Activated CD8-positive, alpha-beta memory T cell treated with anti-CD3 and anti-CD28 coated beads, Interleukin-2, amount 10 ng/mL, durations not matched to agents 7 days and 5 days (primary cell): ENCODE measurements at regions not wholly inside any gene's neighbourhood (a gene's known extent, or its start where the extent isn't known, plus 50 kb on each side); places are given as distances from the start of the nearest gene placed in this dataset.

Experiments used
- ATAC-seq: fragments of 150-1000 bp; cut with Tn5 transposase; one replicate; pipeline ENCODE4 v1.10.0; 2021; ENCODE audit warnings: moderate library complexity
- CTCF ChIA-PET: fragments of 350-600 bp; sonication (Branson Sonifier 250); formaldehyde crosslinking; loops from one replicate; lab custom pipeline; 2021; ENCODE audit warnings: antibody characterized with exemption; lab: Charles Lee
- DNase-seq: peaks from one replicate; pipeline ENCODE4 v3.0.0-alpha.2; 2020
- H3K27ac Mint-ChIP-seq: one replicate; pipeline ENCODE4 v1.8.0; 2021; ENCODE audit warnings: mild to moderate bottlenecking, mixed read lengths
- H3K27me3 Mint-ChIP-seq: one replicate; pipeline ENCODE4 v1.8.0; 2021; ENCODE audit warnings: mixed read lengths
- H3K36me3 Mint-ChIP-seq: one replicate; pipeline ENCODE4 v1.8.0; 2021; ENCODE audit warnings: mild to moderate bottlenecking, mixed read lengths
- H3K4me1 Mint-ChIP-seq: one replicate; pipeline ENCODE4 v1.8.0; 2021; ENCODE audit warnings: mixed read lengths
- H3K4me3 Mint-ChIP-seq: one replicate; pipeline ENCODE4 v1.8.0; 2021; ENCODE audit warnings: mild to moderate bottlenecking, moderate library complexity, mixed read lengths
- H3K9me3 Mint-ChIP-seq: one replicate; pipeline ENCODE4 v1.8.0; 2022; ENCODE audit warnings: low read depth, mixed read lengths

- ATAC-seq = no peak
- no peak for DNase-seq
- H3K9me3 Mint-ChIP-seq = no peaks in the 10 kb centered on the region
- CTCF ChIA-PET = interaction anchor here (1.2 to 2.6 kb wide), 3 partner anchors 211 to 220 kb away, joined by 5 to 20 read pairs (median 14); no protein-coding TSS in a partner anchor
- peaks cover 7% of the 10 kb centered on the region for H3K4me1 Mint-ChIP-seq
- H3K4me3 Mint-ChIP-seq = no peak overlapping the region
- H3K27me3 Mint-ChIP-seq = peaks cover 6% of the 10 kb centered on the region
- no peak overlapping the region for H3K27ac Mint-ChIP-seq
- no peaks in the 10 kb centered on the region for H3K36me3 Mint-ChIP-seq
Observed at GRCh38 chr6:165886169-165886568, 223.1 kb upstream of the PDE10A start.

- ATAC-seq (peak; percentile 96), DNase-seq (peak; percentile 78)
- no peak overlapping the region for H3K4me3 Mint-ChIP-seq
- no peaks in the 10 kb centered on the region for H3K36me3 Mint-ChIP-seq
- H3K27ac Mint-ChIP-seq = no peak overlapping the region
- H3K27me3 Mint-ChIP-seq = peaks cover 6% of the 10 kb centered on the region
- H3K4me1 Mint-ChIP-seq = peaks cover 7% of the 10 kb centered on the region
- H3K9me3 Mint-ChIP-seq = no peaks in the 10 kb centered on the region
- CTCF ChIA-PET = interaction anchor here (0.9 to 2.6 kb wide), 7 partner anchors 8 to 239 kb away, joined by 3 to 20 read pairs (median 5); no protein-coding TSS in a partner anchor
Observed at GRCh38 chr6:165884813-165885765, 222.0 kb upstream of the PDE10A start.

GRCh38 chr6:165883851-165884640 lies 221.0 kb upstream of the PDE10A start:
- Mint-ChIP-seq H3K27me3 (peaks cover 6% of the 10 kb centered on the region), H3K27ac (no peak overlapping the region), H3K4me1 (peaks cover 7% of the 10 kb centered on the region), H3K4me3 (no peak overlapping the region), H3K9me3 (no peaks in the 10 kb centered on the region), H3K36me3 (no peaks in the 10 kb centered on the region)
- ATAC-seq = no peak
- CTCF ChIA-PET = interaction anchor here (1.0 to 2.6 kb wide), 7 partner anchors 7 to 240 kb away, joined by 3 to 20 read pairs (median 3); no protein-coding TSS in a partner anchor
- DNase-seq = no peak

- Mint-ChIP-seq H3K4me3 (no peak overlapping the region), H3K4me1 (peaks cover 7% of the 10 kb centered on the region), H3K27ac (no peak overlapping the region), H3K27me3 (peaks cover 10% of the 10 kb centered on the region), H3K36me3 (no peaks in the 10 kb centered on the region), H3K9me3 (no peaks in the 10 kb centered on the region)
- DNase-seq (no peak), ATAC-seq (no peak)
- CTCF ChIA-PET = no interaction called here
Observed at GRCh38 chr6:165881806-165882205, 218.8 kb upstream of the PDE10A start.

- Mint-ChIP-seq H3K4me1 (peaks cover 7% of the 10 kb centered on the region), H3K36me3 (no peaks in the 10 kb centered on the region), H3K9me3 (no peaks in the 10 kb centered on the region), H3K4me3 (no peak overlapping the region), H3K27me3 (peaks cover 12% of the 10 kb centered on the region), H3K27ac (no peak overlapping the region)
- no peak for DNase-seq
- no peak for ATAC-seq
- CTCF ChIA-PET = no interaction called here
Observed at GRCh38 chr6:165880686-165881085, 217.6 kb upstream of the PDE10A start.

- H3K27ac Mint-ChIP-seq = no peak overlapping the region
- CTCF ChIA-PET = interaction anchor here (1.9 kb wide), 1 partner anchor 7 kb away, joined by 5 read pairs; no protein-coding TSS in a partner anchor
- no peaks in the 10 kb centered on the region for H3K9me3 Mint-ChIP-seq
- ATAC-seq (no peak), DNase-seq (no peak)
- H3K27me3 Mint-ChIP-seq = peaks cover 21% of the 10 kb centered on the region
- H3K4me1 Mint-ChIP-seq = no peaks in the 10 kb centered on the region
- H3K4me3 Mint-ChIP-seq = no peak overlapping the region
- no peaks in the 10 kb centered on the region for H3K36me3 Mint-ChIP-seq
Observed at GRCh38 chr6:165877773-165878172, 214.7 kb upstream of the PDE10A start.

- Mint-ChIP-seq H3K27me3 (peaks cover 21% of the 10 kb centered on the region), H3K4me3 (no peak overlapping the region), H3K4me1 (no peaks in the 10 kb centered on the region), H3K27ac (no peak overlapping the region), H3K9me3 (no peaks in the 10 kb centered on the region), H3K36me3 (no peaks in the 10 kb centered on the region)
- CTCF ChIA-PET = interaction anchor here (1.9 kb wide), 1 partner anchor 8 kb away, joined by 5 read pairs; no protein-coding TSS in a partner anchor
- ATAC-seq (no peak), DNase-seq (no peak)
Observed at GRCh38 chr6:165877192-165877591, 214.2 kb upstream of the PDE10A start.

GRCh38 chr6:165876588-165876987 lies 213.5 kb upstream of the PDE10A start:
- no peaks in the 10 kb centered on the region for H3K36me3 Mint-ChIP-seq
- peaks cover 16% of the 10 kb centered on the region for H3K27me3 Mint-ChIP-seq
- no peak overlapping the region for H3K27ac Mint-ChIP-seq
- DNase-seq (no peak), ATAC-seq (no peak)
- CTCF ChIA-PET = interaction anchor here (1.1 to 1.9 kb wide), 2 partner anchors 9 to 230 kb away, joined by 3 to 5 read pairs; no protein-coding TSS in a partner anchor
- H3K4me3 Mint-ChIP-seq = no peak overlapping the region
- no peaks in the 10 kb centered on the region for H3K4me1 Mint-ChIP-seq
- H3K9me3 Mint-ChIP-seq = no peaks in the 10 kb centered on the region

GRCh38 chr6:165875946-165876345 lies 212.9 kb upstream of the PDE10A start:
- CTCF ChIA-PET = interaction anchor here (1.1 to 1.9 kb wide), 2 partner anchors 9 to 230 kb away, joined by 3 to 5 read pairs; no protein-coding TSS in a partner anchor
- Mint-ChIP-seq H3K9me3 (no peaks in the 10 kb centered on the region), H3K4me3 (no peak overlapping the region)

GRCh38 chr6:165873976-165874375 lies 210.9 kb upstream of the PDE10A start:
- Mint-ChIP-seq H3K9me3 (no peaks in the 10 kb centered on the region), H3K4me3 (no peak overlapping the region), H3K36me3 (no peaks in the 10 kb centered on the region), H3K27ac (no peak overlapping the region), H3K4me1 (no peaks in the 10 kb centered on the region), H3K27me3 (peaks cover 23% of the 10 kb centered on the region)
- DNase-seq (no peak), ATAC-seq (no peak)
- CTCF ChIA-PET = no interaction called here

More at GRCh38 chr6:165875946-165876345, 212.9 kb upstream of the PDE10A start:
- no peaks in the 10 kb centered on the region for H3K36me3 Mint-ChIP-seq
- no peak overlapping the region for H3K27ac Mint-ChIP-seq
- peaks cover 16% of the 10 kb centered on the region for H3K27me3 Mint-ChIP-seq
- ATAC-seq = no peak
- H3K4me1 Mint-ChIP-seq = no peaks in the 10 kb centered on the region
- DNase-seq = no peak

GRCh38 chr6:165872811-165873210 lies 209.8 kb upstream of the PDE10A start:
- H3K27me3 Mint-ChIP-seq = peaks cover 23% of the 10 kb centered on the region
- ATAC-seq = no peak
- no peak for DNase-seq
- H3K36me3 Mint-ChIP-seq = no peaks in the 10 kb centered on the region
- CTCF ChIA-PET = no interaction called here
- H3K4me1 Mint-ChIP-seq = no peaks in the 10 kb centered on the region
- no peaks in the 10 kb centered on the region for H3K9me3 Mint-ChIP-seq
- no peak overlapping the region for H3K27ac Mint-ChIP-seq
- H3K4me3 Mint-ChIP-seq = no peak overlapping the region

GRCh38 chr6:165872311-165872710 lies 209.3 kb upstream of the PDE10A start:
- ATAC-seq = no peak
- no peak overlapping the region for H3K27ac Mint-ChIP-seq
- CTCF ChIA-PET = no interaction called here
- H3K9me3 Mint-ChIP-seq = no peaks in the 10 kb centered on the region
- H3K36me3 Mint-ChIP-seq = no peaks in the 10 kb centered on the region
- H3K27me3 Mint-ChIP-seq = peaks cover 23% of the 10 kb centered on the region
- H3K4me3 Mint-ChIP-seq = no peak overlapping the region
- DNase-seq = no peak
- H3K4me1 Mint-ChIP-seq = no peaks in the 10 kb centered on the region

GRCh38 chr6:165871571-165871970 lies 208.5 kb upstream of the PDE10A start:
- H3K27me3 Mint-ChIP-seq = peaks cover 19% of the 10 kb centered on the region
- no peak for ATAC-seq
- CTCF ChIA-PET = no interaction called here
- no peaks in the 10 kb centered on the region for H3K9me3 Mint-ChIP-seq
- DNase-seq = no peak
- no peaks in the 10 kb centered on the region for H3K4me1 Mint-ChIP-seq
- H3K36me3 Mint-ChIP-seq = no peaks in the 10 kb centered on the region
- no peak overlapping the region for H3K4me3 Mint-ChIP-seq
- no peak overlapping the region for H3K27ac Mint-ChIP-seq
